Endodermal cell (in vitro differentiated cells): ENCODE measurements at regions not wholly inside any gene's neighbourhood (a gene's known extent, or its start where the extent isn't known, plus 50 kb on each side); places are given as distances from the start of the nearest gene placed in this dataset.

Experiments
- DNase-seq: peaks from one replicate; pipeline ENCODE4 v3.0.0-alpha.2; 2017
- H3K27ac ChIP-seq: 2 replicates; pipeline ENCODE4 v1.5.1; 2013; ENCODE audit warnings: mild to moderate bottlenecking, low read depth, low read length, moderate library complexity
- H3K27me3 ChIP-seq: 2 replicates; pipeline ENCODE4 v1.6.1; 2013; ENCODE audit warnings: mild to moderate bottlenecking, low read length, moderate library complexity; ENCODE audit not compliant: insufficient read depth, control insufficient read depth, poor library complexity, severe bottlenecking
- H3K36me3 ChIP-seq: 2 replicates; pipeline ENCODE4 v1.7.0; 2013; ENCODE audit warnings: mild to moderate bottlenecking, low read length, moderate library complexity; ENCODE audit not compliant: control insufficient read depth, insufficient read depth
- H3K4me1 ChIP-seq: one replicate; pipeline ENCODE4 v1.7.0; 2013; ENCODE audit warnings: low read length; ENCODE audit not compliant: control insufficient read depth, insufficient read depth
- H3K4me3 ChIP-seq: 2 replicates; pipeline ENCODE4 v1.5.1; 2013; ENCODE audit warnings: mild to moderate bottlenecking, low read length, moderate library complexity
- H3K9ac ChIP-seq: 2 replicates; pipeline ENCODE4 v1.6.1; 2013; ENCODE audit warnings: mild to moderate bottlenecking, low read length, moderate library complexity; ENCODE audit not compliant: poor library complexity, severe bottlenecking; ENCODE audit errors: extremely low read depth
- H3K9me3 ChIP-seq: 2 replicates; pipeline ENCODE4 v1.6.1; 2013; ENCODE audit warnings: mild to moderate bottlenecking, low read length, moderate library complexity; ENCODE audit not compliant: control insufficient read depth
- H3K27ac Mint-ChIP-seq: 2 replicates; pipeline ENCODE4 v1.8.0; 2020; ENCODE audit warnings: mixed read lengths
- H3K27me3 Mint-ChIP-seq: 2 replicates; pipeline ENCODE4 v1.8.0; 2021; ENCODE audit warnings: mild to moderate bottlenecking, mixed read lengths; ENCODE audit not compliant: insufficient read depth
- H3K36me3 Mint-ChIP-seq: 2 replicates; pipeline ENCODE4 v1.8.0; 2020; ENCODE audit warnings: low read depth, mixed read lengths
- H3K4me1 Mint-ChIP-seq: 2 replicates; pipeline ENCODE4 v1.8.0; 2020; ENCODE audit warnings: mixed read lengths
- H3K4me3 Mint-ChIP-seq: 2 replicates; pipeline ENCODE4 v1.8.0; 2020; ENCODE audit warnings: mild to moderate bottlenecking, moderate library complexity, mixed read lengths
- H3K9me3 Mint-ChIP-seq: 2 replicates; pipeline ENCODE4 v1.8.0; 2020; ENCODE audit warnings: mild to moderate bottlenecking, mixed read lengths
- WGBS, 2 experiments: methylation state at CpG; one replicate each; pipeline versions ENCODE4 v1.1.5 to v1.1.7; 2013; ENCODE audit warnings: missing lambda C conversion rate in 2 of 2, mixed read lengths in 1 of 2; ENCODE audit not compliant: insufficient coverage in 1 of 2, insufficient read length in 1 of 2; 5-methylcytosine and 5-hydroxymethylcytosine counted together
- TF ChIP-seq, protein P1 (sequence below): fragments of 200-600 bp; sonication (generic); conservative IDR thresholded peaks from 2 replicates; pipeline ENCODE4 v1.5.0; 2021; ENCODE audit warnings: antibody characterized with exemption, mild to moderate bottlenecking

DNA sequence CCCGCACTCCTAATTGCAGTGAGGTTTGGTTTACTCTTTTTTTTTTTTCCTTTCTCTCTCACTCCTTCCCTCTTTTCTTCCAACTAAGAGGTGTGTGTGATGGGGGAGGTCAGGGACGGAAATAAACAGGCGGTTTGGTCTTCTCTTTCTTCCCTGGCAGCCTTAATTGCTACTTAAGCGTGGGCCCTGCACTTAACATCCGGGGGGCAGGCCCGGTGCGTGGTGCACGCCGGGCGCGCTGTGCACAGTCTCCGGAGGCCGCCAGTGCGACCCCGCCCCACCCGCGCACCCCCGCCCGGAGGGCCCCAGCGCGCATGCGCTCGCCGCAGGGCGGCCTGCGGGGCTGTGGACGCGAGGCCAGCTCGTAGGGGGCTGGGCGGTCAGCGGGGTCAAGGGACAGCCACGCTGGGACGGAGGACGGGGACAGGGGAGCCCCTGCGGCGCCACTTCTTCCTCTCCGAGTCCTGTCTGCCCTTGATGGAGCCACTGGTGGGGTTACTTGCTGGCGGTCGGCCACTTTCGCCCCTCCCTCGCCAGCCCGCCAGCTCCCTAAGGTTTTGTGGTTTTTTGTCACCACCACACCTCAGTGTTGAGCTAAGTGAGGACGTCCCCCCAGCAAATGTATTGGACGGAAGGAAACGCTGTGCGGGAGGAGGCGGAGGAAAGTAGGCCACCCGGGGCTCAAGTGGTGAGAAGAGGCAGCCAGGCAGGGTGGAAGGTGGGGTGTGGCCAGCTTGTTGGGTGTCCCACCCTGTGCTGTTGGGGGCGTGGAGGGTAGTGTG is 120.9 kb downstream of the MRM1 start:
- DNase-seq, result peak; percentile 90

DNA sequence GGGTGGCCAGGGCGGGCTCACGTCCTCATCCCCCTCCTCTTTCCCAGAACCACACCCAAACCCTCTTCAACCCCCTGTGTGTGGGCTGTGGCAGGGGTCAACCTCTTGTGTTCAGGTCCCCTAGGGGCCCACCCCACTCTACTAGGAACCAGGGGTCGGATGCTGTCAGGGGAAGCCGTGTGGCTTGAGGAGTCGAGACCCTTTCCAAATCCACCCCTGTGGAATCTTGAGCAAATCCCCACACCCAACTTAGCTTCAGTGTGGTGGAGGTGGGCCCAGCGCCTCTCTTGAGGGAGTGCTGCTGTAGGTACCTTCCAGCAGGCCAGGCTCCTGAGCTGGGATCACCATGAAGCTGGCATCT is 121.5 kb downstream of the MRM1 start:
- no peak overlapping the region for H3K27ac ChIP-seq
- H3K27me3 ChIP-seq, result no peaks in the 10 kb centered on the region
- 73 to 86% methylated on average over 1 to 5 of the region's 6 CpGs for WGBS, 2 experiments
- peaks cover 32% of the 10 kb centered on the region for H3K4me1 ChIP-seq
- TF ChIP-seq, protein P1, sequence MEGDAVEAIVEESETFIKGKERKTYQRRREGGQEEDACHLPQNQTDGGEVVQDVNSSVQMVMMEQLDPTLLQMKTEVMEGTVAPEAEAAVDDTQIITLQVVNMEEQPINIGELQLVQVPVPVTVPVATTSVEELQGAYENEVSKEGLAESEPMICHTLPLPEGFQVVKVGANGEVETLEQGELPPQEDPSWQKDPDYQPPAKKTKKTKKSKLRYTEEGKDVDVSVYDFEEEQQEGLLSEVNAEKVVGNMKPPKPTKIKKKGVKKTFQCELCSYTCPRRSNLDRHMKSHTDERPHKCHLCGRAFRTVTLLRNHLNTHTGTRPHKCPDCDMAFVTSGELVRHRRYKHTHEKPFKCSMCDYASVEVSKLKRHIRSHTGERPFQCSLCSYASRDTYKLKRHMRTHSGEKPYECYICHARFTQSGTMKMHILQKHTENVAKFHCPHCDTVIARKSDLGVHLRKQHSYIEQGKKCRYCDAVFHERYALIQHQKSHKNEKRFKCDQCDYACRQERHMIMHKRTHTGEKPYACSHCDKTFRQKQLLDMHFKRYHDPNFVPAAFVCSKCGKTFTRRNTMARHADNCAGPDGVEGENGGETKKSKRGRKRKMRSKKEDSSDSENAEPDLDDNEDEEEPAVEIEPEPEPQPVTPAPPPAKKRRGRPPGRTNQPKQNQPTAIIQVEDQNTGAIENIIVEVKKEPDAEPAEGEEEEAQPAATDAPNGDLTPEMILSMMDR, result no peak
- H3K9me3 Mint-ChIP-seq, result no peaks in the 10 kb centered on the region
- H3K36me3 Mint-ChIP-seq, result no peaks in the 10 kb centered on the region
- no peak overlapping the region for H3K27ac Mint-ChIP-seq
- H3K4me1 Mint-ChIP-seq, result peaks cover 58% of the 10 kb centered on the region
- H3K4me3 ChIP-seq, result no peak overlapping the region
- DNase-seq, result no peak
- no peaks in the 10 kb centered on the region for H3K27me3 Mint-ChIP-seq
- H3K9ac ChIP-seq, result no peak overlapping the region
- no peaks in the 10 kb centered on the region for H3K9me3 ChIP-seq
- H3K36me3 ChIP-seq, result no peaks in the 10 kb centered on the region
- peak overlapping the region; percentile 51 for H3K4me3 Mint-ChIP-seq

More for the DNA sequence above, 120.9 kb downstream of the MRM1 start:
- Mint-ChIP-seq H3K4me3 (peak overlapping the region; percentile 51), H3K9me3 (no peaks in the 10 kb centered on the region), H3K4me1 (peaks cover 52% of the 10 kb centered on the region), H3K36me3 (no peaks in the 10 kb centered on the region), H3K27ac (peak overlapping the region; percentile 71), H3K27me3 (no peaks in the 10 kb centered on the region)
- TF ChIP-seq, protein P1, result no peak
- Histone ChIP-seq H3K27me3 (no peaks in the 10 kb centered on the region), H3K4me1 (peaks cover 29% of the 10 kb centered on the region), H3K36me3 (no peaks in the 10 kb centered on the region), H3K27ac (no peak overlapping the region), H3K4me3 (peak overlapping the region; percentile 52), H3K9me3 (no peaks in the 10 kb centered on the region), H3K9ac (no peak overlapping the region)
- 22 to 23% methylated on average over 8 to 48 of the region's 49 CpGs for WGBS, 2 experiments

DNA sequence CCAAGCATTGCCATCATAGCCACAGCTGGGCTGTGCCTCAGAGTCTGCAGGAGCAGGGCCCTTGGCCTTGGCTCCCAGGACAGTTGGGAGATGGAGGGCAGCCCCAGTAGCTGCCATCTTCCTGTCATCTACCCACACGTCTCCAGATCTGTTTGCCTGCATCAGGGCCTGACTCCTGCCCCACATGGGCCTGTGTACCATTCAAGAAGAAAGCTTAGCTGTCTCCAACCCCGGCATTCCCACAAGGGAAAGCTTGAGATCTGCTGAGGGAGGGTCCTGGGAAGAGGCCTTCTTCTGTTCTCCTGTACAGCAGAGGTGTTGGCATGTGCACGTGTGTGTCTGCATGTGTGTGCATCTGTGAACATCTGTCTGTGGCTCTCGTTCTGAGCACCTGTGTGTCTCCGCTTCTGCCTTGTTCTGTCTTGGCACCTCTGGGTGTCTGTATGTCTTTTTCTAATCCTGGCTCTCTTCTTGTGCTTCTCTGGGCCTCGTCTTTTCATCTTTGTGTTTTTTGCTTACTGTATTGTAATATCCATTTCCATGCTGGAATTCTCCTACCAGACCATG is 122.2 kb downstream of the MRM1 start:
- H3K9me3 ChIP-seq, result no peaks in the 10 kb centered on the region
- Mint-ChIP-seq H3K9me3 (no peaks in the 10 kb centered on the region), H3K4me1 (peaks cover 64% of the 10 kb centered on the region), H3K4me3 (peak overlapping the region; percentile 51), H3K27me3 (no peaks in the 10 kb centered on the region), H3K36me3 (no peaks in the 10 kb centered on the region), H3K27ac (peak overlapping the region; percentile 1)
- TF ChIP-seq, protein P1, result no peak
- no peaks in the 10 kb centered on the region for H3K36me3 ChIP-seq
- no peak for DNase-seq
- 83 to 84% methylated on average over 4 to 6 of the region's 6 CpGs for WGBS, 2 experiments
- no peaks in the 10 kb centered on the region for H3K27me3 ChIP-seq
- no peak overlapping the region for H3K4me3 ChIP-seq
- peaks cover 34% of the 10 kb centered on the region for H3K4me1 ChIP-seq
- no peak overlapping the region for H3K9ac ChIP-seq
- H3K27ac ChIP-seq, result no peak overlapping the region
